ENCODE measurements at regions not wholly inside any gene's neighbourhood (a gene's known extent, or its start where the extent isn't known, plus 50 kb on each side); places are given as distances from the start of the nearest gene placed in this dataset.
A peak's percentile ranks its signal among the peaks of the same experiment; 100 is the strongest.

GRCh38 chrX:69226459-69227158, 61.4 kb upstream of the PJA1 start:
- no peak for DNase-seq (ENCODE audit: low spot score)

- peak; percentile 81 for DNase-seq (ENCODE audit: low spot score)
These were observed 57.1 kb upstream of the PJA1 start for GRCh38 chrX:69222103-69223090.

- DNase-seq (ENCODE audit: low spot score), result no peak
These were observed 56.2 kb upstream of the PJA1 start for GRCh38 chrX:69221239-69222102.

- no peak for DNase-seq (ENCODE audit: low spot score)
These were observed 53.2 kb upstream of the PJA1 start for GRCh38 chrX:69218407-69218997.

- no peak for DNase-seq (ENCODE audit: low spot score)
These were observed 51.7 kb upstream of the PJA1 start for GRCh38 chrX:69216911-69217310.

GRCh38 chrX:69216446-69216845, 51.2 kb upstream of the PJA1 start:
- no peak for DNase-seq (ENCODE audit: low spot score)

- DNase-seq (ENCODE audit: low spot score), result no peak
These were observed 50.1 kb upstream of the PJA1 start for GRCh38 chrX:69215161-69215875.

Data from hepatic stellate cell (primary cell).